ENCODE measurements at regions not wholly inside any gene's neighbourhood (a gene's known extent, or its start where the extent isn't known, plus 50 kb on each side); places are given as distances from the start of the nearest gene placed in this dataset.
A peak's percentile ranks its signal among the peaks of the same experiment; 100 is the strongest.

DNA sequence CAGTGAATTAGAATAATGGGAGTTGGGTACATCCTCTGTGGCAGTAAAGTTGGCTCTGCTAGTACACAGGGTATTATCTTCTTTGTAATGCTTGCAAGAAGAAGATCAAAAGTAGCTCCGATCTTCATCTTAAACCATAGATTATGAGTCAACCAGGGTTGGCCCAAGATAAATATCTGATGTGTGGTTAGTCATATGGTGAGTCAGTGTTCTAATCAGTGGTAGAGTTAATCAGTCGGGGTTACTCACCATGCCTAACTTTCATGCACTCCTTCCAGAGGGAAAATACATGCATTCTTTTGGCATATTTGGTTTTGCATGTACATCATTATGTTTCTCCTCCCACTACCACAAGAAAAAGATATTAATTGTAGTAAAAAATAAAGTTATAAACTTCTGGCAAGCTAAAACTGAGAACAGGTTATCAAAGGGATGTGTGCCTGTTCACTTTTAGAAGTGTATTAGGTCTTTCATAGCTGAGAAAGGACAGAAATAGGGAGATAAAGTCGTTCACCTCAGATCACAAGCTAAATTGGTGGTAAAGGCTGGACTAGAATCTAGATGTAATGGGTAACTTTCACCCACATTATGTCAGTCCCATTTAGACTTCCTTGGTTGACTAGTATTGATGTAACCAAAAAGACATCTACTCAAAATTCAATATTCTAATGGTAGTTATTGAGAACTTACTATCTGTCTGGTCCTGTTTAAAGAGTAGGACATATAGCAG lies 684.4 kb downstream of the IRS1 start:
- 0 out of 2 replicates have a peak, but pooled peaks cover 7% of the 10 kb centered on the region for H3K9me2 ChIP-seq (ENCODE audit: insufficient read depth)
- no peaks in the 10 kb centered on the region for H3K36me3 ChIP-seq (ENCODE audit: insufficient read depth)
- peaks cover 40% of the 10 kb centered on the region for H3K4me1 Mint-ChIP-seq
- H3F3A ChIP-seq (replicated peaks; ENCODE audit: low read depth) = no peaks in the 10 kb centered on the region
- peak overlapping the region; percentile 90 for H3K27ac Mint-ChIP-seq
- no peaks in the 10 kb centered on the region for H3K27me3 Mint-ChIP-seq (ENCODE audit: insufficient read depth, low read depth, poor library complexity)
- no peaks in the 10 kb centered on the region for H3K27me3 ChIP-seq (ENCODE audit: insufficient read depth)
- TF ChIP-seq EZH2 (IDR thresholded peaks at IDR 0.05; ENCODE audit: low read depth, unreplicated experiment) (no peak), ZNF331 (CRISPR knock-in tag; IDR thresholded peaks at IDR 0.05; ENCODE audit: low read depth) (no peak), CREB1 (CRISPR knock-in tag; IDR thresholded peaks at IDR 0.05; ENCODE audit: low read depth) (no peak), STAT1 (IDR thresholded peaks at IDR 0.05; ENCODE audit: unreplicated experiment) (no peak), NANOG (IDR thresholded peaks at IDR 0.05; ENCODE audit: borderline replicate concordance) (no peak), JUNB (IDR thresholded peaks at IDR 0.05; ENCODE audit: unreplicated experiment) (no peak), POLR2AphosphoS5 (IDR thresholded peaks at IDR 0.05; ENCODE audit: low read depth) (no peak), EZH2phosphoT487 (IDR thresholded peaks at IDR 0.05; ENCODE audit: unreplicated experiment) (no peak), ZNF114 (CRISPR knock-in tag; IDR thresholded peaks at IDR 0.05) (no peak)
- TF ChIP-seq, protein P1, sequence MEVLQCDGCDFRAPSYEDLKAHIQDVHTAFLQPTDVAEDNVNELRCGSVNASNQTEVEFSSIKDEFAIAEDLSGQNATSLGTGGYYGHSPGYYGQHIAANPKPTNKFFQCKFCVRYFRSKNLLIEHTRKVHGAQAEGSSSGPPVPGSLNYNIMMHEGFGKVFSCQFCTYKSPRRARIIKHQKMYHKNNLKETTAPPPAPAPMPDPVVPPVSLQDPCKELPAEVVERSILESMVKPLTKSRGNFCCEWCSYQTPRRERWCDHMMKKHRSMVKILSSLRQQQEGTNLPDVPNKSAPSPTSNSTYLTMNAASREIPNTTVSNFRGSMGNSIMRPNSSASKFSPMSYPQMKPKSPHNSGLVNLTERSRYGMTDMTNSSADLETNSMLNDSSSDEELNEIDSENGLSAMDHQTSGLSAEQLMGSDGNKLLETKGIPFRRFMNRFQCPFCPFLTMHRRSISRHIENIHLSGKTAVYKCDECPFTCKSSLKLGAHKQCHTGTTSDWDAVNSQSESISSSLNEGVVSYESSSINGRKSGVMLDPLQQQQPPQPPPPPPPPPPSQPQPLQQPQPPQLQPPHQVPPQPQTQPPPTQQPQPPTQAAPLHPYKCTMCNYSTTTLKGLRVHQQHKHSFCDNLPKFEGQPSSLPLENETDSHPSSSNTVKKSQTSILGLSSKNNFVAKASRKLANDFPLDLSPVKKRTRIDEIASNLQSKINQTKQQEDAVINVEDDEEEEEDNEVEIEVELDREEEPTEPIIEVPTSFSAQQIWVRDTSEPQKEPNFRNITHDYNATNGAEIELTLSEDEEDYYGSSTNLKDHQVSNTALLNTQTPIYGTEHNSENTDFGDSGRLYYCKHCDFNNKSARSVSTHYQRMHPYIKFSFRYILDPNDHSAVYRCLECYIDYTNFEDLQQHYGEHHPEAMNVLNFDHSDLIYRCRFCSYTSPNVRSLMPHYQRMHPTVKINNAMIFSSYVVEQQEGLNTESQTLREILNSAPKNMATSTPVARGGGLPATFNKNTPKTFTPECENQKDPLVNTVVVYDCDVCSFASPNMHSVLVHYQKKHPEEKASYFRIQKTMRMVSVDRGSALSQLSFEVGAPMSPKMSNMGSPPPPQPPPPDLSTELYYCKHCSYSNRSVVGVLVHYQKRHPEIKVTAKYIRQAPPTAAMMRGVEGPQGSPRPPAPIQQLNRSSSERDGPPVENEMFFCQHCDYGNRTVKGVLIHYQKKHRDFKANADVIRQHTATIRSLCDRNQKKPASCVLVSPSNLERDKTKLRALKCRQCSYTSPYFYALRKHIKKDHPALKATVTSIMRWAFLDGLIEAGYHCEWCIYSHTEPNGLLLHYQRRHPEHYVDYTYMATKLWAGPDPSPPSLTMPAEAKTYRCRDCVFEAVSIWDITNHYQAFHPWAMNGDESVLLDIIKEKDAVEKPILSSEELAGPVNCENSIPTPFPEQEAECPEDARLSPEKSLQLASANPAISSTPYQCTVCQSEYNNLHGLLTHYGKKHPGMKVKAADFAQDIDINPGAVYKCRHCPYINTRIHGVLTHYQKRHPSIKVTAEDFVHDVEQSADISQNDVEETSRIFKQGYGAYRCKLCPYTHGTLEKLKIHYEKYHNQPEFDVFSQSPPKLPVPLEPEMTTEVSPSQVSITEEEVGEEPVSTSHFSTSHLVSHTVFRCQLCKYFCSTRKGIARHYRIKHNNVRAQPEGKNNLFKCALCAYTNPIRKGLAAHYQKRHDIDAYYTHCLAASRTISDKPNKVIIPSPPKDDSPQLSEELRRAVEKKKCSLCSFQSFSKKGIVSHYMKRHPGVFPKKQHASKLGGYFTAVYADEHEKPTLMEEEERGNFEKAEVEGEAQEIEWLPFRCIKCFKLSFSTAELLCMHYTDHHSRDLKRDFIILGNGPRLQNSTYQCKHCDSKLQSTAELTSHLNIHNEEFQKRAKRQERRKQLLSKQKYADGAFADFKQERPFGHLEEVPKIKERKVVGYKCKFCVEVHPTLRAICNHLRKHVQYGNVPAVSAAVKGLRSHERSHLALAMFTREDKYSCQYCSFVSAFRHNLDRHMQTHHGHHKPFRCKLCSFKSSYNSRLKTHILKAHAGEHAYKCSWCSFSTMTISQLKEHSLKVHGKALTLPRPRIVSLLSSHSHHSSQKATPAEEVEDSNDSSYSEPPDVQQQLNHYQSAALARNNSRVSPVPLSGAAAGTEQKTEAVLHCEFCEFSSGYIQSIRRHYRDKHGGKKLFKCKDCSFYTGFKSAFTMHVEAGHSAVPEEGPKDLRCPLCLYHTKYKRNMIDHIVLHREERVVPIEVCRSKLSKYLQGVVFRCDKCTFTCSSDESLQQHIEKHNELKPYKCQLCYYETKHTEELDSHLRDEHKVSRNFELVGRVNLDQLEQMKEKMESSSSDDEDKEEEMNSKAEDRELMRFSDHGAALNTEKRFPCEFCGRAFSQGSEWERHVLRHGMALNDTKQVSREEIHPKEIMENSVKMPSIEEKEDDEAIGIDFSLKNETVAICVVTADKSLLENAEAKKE (CRISPR knock-in tag; IDR thresholded peaks at IDR 0.05) = no peak
- TF ChIP-seq, protein P2, sequence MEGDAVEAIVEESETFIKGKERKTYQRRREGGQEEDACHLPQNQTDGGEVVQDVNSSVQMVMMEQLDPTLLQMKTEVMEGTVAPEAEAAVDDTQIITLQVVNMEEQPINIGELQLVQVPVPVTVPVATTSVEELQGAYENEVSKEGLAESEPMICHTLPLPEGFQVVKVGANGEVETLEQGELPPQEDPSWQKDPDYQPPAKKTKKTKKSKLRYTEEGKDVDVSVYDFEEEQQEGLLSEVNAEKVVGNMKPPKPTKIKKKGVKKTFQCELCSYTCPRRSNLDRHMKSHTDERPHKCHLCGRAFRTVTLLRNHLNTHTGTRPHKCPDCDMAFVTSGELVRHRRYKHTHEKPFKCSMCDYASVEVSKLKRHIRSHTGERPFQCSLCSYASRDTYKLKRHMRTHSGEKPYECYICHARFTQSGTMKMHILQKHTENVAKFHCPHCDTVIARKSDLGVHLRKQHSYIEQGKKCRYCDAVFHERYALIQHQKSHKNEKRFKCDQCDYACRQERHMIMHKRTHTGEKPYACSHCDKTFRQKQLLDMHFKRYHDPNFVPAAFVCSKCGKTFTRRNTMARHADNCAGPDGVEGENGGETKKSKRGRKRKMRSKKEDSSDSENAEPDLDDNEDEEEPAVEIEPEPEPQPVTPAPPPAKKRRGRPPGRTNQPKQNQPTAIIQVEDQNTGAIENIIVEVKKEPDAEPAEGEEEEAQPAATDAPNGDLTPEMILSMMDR (conservative IDR thresholded peaks at IDR 0.05; ENCODE audit: low read depth in 2 of 2) = no peak
- TF ChIP-seq, protein P3, sequence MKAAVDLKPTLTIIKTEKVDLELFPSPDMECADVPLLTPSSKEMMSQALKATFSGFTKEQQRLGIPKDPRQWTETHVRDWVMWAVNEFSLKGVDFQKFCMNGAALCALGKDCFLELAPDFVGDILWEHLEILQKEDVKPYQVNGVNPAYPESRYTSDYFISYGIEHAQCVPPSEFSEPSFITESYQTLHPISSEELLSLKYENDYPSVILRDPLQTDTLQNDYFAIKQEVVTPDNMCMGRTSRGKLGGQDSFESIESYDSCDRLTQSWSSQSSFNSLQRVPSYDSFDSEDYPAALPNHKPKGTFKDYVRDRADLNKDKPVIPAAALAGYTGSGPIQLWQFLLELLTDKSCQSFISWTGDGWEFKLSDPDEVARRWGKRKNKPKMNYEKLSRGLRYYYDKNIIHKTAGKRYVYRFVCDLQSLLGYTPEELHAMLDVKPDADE (IDR thresholded peaks at IDR 0.05) = no peak
- TF ChIP-seq, protein P4, sequence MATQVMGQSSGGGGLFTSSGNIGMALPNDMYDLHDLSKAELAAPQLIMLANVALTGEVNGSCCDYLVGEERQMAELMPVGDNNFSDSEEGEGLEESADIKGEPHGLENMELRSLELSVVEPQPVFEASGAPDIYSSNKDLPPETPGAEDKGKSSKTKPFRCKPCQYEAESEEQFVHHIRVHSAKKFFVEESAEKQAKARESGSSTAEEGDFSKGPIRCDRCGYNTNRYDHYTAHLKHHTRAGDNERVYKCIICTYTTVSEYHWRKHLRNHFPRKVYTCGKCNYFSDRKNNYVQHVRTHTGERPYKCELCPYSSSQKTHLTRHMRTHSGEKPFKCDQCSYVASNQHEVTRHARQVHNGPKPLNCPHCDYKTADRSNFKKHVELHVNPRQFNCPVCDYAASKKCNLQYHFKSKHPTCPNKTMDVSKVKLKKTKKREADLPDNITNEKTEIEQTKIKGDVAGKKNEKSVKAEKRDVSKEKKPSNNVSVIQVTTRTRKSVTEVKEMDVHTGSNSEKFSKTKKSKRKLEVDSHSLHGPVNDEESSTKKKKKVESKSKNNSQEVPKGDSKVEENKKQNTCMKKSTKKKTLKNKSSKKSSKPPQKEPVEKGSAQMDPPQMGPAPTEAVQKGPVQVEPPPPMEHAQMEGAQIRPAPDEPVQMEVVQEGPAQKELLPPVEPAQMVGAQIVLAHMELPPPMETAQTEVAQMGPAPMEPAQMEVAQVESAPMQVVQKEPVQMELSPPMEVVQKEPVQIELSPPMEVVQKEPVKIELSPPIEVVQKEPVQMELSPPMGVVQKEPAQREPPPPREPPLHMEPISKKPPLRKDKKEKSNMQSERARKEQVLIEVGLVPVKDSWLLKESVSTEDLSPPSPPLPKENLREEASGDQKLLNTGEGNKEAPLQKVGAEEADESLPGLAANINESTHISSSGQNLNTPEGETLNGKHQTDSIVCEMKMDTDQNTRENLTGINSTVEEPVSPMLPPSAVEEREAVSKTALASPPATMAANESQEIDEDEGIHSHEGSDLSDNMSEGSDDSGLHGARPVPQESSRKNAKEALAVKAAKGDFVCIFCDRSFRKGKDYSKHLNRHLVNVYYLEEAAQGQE (IDR thresholded peaks at IDR 0.05; ENCODE audit: unreplicated experiment) = no peak
- H3K4me3 ChIP-seq = no peak overlapping the region
- H3K4me2 ChIP-seq = no peak overlapping the region
- no peak overlapping the region for H3K4me3 Mint-ChIP-seq
- H3K9me3 Mint-ChIP-seq = peaks cover 3% of the 10 kb centered on the region; the same call in 2 of the 3 replicates
- peak overlapping the region; percentile 79 for H3K27ac ChIP-seq (ENCODE audit: low read depth)
- H3K36me3 Mint-ChIP-seq (ENCODE audit: low read depth) = no peaks in the 10 kb centered on the region; the same call in 2 of the 3 replicates
- H3K4me1 ChIP-seq (ENCODE audit: insufficient read depth) = peaks cover 15% of the 10 kb centered on the region
- H4K20me1 ChIP-seq (replicated peaks; ENCODE audit: insufficient read depth) = no peaks in the 10 kb centered on the region
- DNase-seq (ENCODE audit: low spot score) (no peak), ATAC-seq (no peak)
- no peaks in the 10 kb centered on the region for H3K79me2 ChIP-seq (replicated peaks; ENCODE audit: insufficient read depth)
- H2AFZ ChIP-seq = no peak overlapping the region
